NOMO-1 treated with DMSO at 0.1 percent for 48 hours (cell line): ENCODE measurements at regions not wholly inside any gene's neighbourhood (a gene's known extent, or its start where the extent isn't known, plus 50 kb on each side); places are given as distances from the start of the nearest gene placed in this dataset.
A peak's percentile ranks its signal among the peaks of the same experiment; 100 is the strongest.

Experiments used
- DNase-seq: peaks from one replicate; lab custom pipeline; 2025; ENCODE audit not compliant: unreplicated experiment; lab: John Stamatoyannopoulos, UW

DNA sequence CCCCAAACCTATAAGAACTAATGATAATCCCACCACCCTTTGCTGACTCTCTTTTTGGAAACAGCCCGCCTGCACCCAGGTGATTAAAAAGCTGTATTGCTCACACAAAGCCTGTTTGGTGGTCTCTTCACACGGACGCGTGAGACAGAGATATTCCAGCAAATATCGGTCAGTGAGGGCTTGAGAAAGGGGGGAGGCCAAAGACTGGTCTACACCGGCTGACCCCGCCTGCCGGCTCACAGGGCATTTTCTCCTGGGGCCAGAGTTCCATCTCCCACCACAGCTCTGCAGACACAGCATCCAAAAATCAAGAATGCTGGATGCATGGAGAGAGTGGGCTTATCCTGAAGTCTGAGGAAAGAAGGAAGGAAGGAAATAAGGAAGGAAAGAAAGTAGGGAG, 176.0 kb downstream of the SHOX start:
- no peak for DNase-seq

- no peak for DNase-seq
Measured at GRCh38 chrX:805988-806387, 175.4 kb downstream of the SHOX start.

DNA sequence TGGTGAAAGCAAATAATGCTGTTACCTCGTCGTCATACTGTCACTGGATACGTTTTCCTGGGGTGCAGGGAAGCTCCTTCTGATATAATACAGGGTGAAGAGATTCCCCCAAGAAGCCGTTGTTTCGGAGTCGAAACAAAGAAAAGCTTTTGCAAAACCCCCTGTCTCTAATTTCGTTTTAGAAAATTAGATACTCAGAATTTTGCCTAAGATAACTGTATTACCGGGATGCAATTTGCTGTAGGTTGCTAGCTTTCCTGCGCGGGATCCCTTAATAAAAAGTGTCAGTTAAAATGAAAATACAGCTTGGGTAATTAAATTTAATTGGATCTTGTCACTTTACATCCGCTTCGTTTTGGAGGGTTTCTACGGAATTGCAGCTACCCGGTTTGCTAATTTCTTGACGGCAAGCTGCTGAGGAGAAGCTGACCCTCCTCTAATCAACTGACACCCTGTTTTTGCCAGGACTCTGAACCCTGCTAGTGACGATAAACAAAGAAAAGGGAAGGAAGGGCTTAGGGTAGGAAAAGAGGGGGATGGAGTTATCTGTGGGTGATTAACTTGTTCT, 174.6 kb downstream of the SHOX start:
- peak; percentile 89 for DNase-seq

DNA sequence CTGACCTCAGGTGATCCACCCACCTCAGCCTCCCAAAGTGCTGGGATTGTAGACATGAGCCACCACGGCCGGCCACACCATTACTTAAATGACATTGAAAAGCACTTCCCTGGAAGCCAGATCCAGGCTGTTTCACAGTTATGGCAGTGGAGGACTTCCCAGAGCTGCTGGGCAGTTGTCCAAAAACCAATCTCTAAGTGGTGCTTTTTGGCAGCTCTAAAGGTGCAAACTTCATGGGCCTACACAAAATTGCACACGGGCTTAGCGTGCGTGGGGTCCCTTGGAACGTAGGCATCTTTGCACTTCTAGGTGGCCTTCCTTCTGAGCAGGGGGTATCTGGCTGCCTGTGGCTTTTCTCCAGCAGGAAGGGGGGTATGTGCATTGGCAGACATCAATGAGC, 172.3 kb downstream of the SHOX start:
- DNase-seq: no peak

- no peak for DNase-seq
Measured at GRCh38 chrX:799808-800207, 169.2 kb downstream of the SHOX start.

GRCh38 chrX:794311-794710, 163.7 kb downstream of the SHOX start:
- DNase-seq: no peak

GRCh38 chrX:793216-793770, 162.7 kb downstream of the SHOX start:
- DNase-seq: no peak

DNA sequence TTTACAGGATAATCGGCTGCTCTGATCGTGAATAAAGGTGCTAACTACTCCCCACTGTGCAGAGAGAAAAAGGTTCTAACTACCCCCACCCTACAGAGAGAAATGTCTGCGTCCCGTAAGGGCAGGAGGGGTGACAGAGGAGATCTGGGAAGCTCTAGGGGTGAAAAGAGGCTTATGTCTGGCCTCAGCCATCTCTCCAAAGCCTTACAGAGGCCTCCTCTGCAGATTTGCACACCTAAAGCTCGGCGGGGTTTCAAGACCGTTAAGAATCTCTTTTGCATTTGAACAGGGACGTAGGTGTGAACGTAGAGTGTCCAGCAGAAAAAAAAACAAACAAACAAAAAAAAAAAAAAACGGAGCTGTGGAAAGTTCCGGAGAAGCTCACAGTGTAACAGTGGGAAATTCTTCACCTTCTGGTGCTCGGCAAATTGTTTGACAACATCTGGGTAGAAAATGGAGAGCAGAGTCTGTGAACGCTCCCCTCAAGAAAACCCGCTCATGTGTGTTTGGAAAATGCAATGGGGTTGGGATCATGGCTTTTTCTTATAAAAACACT, 161.0 kb downstream of the SHOX start:
- no peak for DNase-seq

GRCh38 chrX:790783-791360, 160.3 kb downstream of the SHOX start:
- DNase-seq: no peak

DNA sequence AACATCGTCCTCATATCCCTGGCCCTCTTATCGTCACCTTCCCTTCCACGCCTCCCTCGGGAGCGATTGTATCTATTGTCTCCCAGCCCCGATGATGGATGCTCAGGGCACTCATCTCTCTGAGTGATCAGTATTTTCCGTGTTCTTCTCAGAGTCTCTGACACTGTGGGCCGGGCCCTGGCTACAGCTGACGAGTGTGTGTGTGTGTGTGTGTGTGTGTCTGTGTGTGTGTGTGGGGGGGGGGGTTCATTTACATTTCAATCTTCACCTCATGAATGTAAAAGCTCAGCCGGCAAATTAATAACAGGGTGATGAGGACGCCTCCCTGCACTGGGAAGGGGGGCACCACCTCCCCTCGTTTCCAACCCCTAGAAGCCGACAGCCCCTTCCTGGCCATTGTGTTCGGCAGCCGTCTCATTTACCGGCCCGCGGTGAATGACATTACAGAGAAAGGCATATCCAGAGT, 159.5 kb downstream of the SHOX start:
- no peak for DNase-seq

DNA sequence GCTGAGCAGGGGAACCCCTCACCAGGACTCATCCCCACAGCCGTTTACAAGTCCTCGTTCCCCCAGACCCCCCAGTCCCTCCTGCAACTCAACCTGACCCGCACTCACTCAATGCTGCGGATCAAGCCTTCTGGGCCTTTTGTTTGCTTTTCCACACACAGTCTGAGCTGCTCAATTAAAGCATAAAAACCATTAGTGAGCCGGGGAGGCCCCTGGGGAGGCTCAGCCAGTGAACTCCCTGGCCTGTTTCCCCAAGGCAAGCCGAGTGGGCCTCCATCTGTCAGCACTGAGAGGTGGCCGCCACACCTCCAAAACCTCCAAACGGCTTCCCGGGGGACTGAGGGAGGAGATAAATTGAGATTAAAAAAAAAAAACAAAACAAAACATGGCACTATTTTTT, 158.5 kb downstream of the SHOX start:
- DNase-seq: no peak

GRCh38 chrX:786441-786881, 155.9 kb downstream of the SHOX start:
- no peak for DNase-seq

DNA sequence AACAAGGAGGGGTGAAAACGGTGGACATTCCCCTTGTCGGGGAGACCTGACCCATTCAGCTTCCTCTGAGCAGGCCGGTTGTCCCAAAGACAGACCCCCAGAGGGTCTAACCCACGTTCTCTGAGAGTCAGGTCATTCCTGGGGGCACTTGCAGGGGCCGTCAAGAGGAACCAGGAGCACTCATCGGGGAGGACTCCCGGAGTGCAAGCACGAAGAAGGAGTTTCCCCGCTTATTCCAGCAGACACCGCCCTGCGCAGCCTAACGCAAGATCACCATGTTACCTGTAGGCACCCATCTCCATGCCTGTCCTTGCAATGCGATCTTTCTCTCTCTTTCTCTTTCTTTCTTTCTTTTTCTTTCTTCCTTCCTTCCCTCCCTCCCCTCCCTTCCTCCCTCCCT, 154.2 kb downstream of the SHOX start:
- DNase-seq: no peak

DNA sequence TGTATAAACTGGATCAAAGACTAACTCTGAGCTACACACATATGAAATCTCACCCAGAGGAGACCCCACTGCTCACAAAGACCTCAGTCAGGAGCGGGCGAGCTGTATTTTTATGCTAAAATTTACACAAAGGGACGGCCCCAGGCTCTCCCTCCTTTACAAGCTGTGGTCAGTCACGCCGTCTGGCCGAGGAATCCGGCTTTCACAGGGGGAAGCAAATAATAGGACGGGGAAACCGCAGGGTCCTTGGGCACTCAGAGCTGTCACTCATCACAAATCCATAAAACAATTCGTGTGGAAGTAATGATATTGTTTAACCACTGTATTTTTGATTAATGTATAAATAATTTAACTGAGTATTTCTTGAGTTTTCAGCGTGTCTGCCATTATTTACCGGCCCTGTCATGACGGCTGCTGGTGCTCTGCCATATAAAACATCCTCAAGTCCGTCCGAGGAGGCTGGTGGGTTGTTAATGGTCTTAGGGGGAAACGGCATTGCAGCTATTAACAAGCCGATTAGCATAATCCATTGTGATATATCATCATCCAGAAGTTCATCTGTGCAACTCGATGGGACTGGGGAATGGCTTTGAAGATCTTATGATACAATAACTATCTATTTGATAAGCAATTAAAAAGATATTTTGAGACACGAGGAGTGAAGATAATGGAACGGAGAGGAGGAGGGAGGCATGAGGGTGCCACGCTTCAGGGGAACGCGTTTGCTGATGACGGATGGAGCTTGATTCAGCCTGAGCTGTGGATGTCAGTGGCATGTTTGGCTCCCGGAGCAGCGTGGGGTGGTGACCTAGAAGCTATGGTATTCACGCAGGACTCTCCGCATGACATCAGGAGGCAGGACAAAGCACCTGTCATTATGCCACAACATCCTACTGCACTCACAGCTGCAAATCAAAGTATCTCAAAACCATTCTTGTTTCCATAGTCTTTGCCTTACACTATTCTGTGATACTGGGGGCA, 150.9 kb downstream of the SHOX start:
- no peak for DNase-seq

DNA sequence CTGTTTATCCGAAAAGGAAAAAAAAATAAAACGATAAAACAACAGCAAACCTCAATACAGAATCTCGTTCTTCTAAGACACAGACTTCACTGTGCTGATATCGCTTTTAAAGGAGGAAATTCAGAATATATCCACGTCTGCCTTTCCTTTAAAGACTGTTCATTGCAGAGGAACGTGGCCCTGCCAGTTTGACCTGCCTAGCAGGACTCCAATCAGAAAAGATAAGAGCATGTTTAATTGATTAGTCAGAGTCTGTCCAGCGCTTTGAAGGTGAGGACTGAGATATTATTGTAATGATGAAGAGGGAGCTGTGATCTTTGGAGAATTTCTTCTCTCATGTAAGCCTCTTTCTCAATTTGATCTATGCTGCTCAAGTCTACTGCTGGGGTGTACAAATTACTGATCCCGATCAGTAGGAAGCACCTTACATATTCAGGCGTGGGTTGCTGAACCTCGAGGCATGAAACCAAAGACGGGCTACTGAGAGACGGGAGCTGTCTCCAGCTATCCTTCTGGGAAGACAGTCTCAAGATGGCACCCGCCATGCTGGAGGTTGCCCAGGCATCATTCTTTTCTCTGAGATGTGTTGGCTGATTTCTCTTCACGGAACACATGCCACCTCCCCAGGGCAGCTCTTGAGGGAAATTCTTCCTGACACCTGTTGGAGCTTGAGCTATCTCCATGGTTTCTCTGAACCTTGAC, 146.1 kb downstream of the SHOX start:
- DNase-seq: no peak

- DNase-seq: no peak
Measured at GRCh38 chrX:776061-776460, 145.5 kb downstream of the SHOX start.

DNA sequence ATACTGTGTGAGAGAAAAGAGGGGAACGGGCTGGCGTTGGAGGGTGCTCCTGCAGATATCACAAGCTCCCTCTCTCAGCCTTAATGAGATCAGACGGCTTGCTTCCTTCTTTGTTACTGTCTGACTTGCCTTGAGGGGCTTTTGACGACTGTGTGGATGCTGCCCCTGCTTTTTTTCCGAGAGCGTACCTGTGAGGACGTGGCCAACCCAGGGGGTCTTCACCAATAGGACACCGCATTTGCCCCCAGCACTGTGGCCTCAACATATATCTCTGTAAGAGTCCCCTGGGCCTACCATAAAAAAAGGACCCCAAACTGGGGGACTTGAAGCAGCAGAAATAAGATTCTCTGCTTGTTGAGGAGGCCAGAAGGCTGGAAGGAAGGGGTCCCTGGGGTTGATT, 143.9 kb downstream of the SHOX start:
- no peak for DNase-seq

DNA sequence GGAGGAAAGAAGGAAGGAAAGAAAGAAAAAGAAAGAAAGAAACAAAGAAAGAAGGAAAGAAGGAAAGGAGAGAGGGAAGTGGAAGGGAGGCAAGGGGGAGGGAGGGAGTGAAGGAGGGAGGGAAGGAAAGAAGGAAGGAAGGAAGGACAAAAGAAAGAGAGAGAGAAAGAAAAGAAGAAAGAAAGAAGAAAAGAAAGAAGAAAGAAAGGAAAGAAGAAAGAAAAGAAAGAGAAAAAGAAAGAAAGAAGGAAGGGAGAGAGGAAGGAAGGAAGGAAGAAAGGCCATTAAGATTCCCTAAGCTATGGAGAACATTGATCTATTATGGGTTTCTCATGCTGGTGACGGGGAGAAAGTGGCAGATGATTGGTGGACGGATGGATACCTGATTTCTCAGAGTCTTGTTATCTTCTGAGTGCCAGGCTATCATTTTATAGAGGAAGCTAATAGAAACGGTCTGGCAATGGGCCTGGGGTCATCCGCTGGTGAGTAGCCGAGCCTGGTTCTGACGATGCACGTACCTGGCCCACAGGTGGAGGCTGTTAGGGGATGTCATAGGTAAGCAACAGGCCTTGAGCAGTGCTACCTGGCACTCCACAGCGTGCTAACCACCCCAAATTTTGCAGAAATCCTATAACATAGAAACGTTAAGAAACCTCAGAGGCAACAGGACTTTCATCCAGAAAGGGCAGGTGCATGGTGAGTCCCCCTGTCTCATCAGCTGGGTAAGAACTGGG, 142.9 kb downstream of the SHOX start:
- no peak for DNase-seq

GRCh38 chrX:771536-771935, 140.9 kb downstream of the SHOX start:
- no peak for DNase-seq

- DNase-seq: no peak
Measured at GRCh38 chrX:769796-770195, 139.2 kb downstream of the SHOX start.
